GM19372 (cell line): ENCODE measurements at regions not wholly inside any gene's neighbourhood (a gene's known extent, or its start where the extent isn't known, plus 50 kb on each side); places are given as distances from the start of the nearest gene placed in this dataset.

Source experiments
- ATAC-seq: cut with Tn5 transposase; IDR thresholded peaks from one replicate; pipeline ENCODE4 v1.9.1; 2021; ENCODE audit warnings: mild to moderate bottlenecking, low read depth, moderate library complexity; ENCODE audit not compliant: unreplicated experiment

- no peak for ATAC-seq
Measured at GRCh38 chr15:60093273-60094067, 89.4 kb downstream of the FOXB1 start.

GRCh38 chr15:60095711-60096110 lies 91.6 kb downstream of the FOXB1 start:
- ATAC-seq, result no peak

DNA sequence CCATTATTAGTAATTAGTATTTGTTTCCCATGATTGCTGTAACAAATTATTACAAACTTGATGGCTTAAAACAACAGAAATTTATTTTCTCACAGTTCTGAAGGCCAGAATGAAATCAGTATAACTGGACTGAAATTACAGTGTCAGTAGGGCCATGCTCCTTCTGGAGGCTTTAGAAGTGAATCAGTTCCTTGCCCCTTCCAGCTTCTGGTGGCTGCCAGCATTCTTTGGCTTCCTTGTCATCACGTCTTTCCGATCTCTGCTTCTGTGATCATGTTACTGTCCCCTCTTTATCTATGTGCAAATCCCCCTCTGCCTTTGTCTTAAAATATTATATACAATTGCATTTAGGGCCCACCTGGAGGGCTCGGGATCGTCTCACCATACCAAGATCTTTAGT lies 92.0 kb downstream of the FOXB1 start:
- no peak for ATAC-seq

GRCh38 chr15:60101416-60101815 lies 97.3 kb downstream of the FOXB1 start:
- ATAC-seq, result no peak

- ATAC-seq, result no peak
Measured at GRCh38 chr15:60102748-60103147, 98.6 kb downstream of the FOXB1 start.

GRCh38 chr15:60110909-60111308 lies 106.8 kb downstream of the FOXB1 start:
- no peak for ATAC-seq

- no peak for ATAC-seq
Measured at GRCh38 chr15:60115579-60116380, 111.7 kb downstream of the FOXB1 start.

DNA sequence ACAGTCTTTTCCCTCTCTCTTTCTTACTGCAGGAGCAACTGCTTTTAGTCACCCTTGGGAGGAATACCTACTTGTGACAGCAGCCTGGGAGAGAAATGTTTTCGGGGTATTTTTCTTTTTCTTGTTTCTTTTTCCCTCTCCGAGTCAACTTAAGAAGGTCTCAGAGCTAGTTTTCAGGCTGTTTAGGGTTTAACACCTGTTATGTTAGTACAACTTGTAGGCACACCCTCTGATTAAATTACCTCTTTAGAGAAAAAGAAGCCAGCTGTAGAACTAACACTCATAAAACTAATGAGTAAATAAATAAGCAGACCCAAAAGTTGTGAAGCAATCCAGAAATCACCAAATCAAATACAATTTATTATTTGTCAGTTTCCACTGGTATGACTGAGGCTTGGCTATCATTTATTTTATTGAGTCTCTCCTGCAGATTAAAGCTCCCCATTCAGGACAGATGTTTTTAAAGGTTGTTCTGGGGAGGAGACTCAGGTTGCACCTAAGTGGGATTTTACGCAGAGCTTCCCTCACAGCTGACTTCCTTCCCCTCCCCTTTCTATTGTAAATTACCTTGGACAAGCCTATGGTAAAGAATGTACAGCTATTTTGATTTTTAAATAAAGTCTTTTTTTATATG lies 112.5 kb downstream of the FOXB1 start:
- no peak for ATAC-seq

DNA sequence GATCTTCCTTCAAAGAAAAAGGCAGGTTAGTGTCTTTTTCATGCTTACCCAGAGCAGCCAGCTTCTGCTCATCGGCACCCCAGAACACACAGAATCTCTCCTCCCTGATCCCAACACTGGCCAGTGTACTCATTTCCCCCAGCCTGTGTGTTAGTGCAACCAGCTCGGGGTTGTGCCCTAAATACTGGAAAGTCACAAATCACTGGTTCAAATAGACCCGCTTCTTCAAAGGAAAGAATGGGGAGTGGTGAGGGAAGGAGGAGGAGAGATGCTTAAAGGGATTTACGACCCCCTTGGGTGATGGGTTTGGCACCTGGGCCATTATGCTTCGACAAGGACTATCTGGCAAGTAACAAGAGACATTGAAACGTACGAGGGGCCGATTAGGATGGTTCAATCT lies 114.0 kb downstream of the FOXB1 start:
- no peak for ATAC-seq

GRCh38 chr15:60118626-60119025 lies 114.5 kb downstream of the FOXB1 start:
- no peak for ATAC-seq

DNA sequence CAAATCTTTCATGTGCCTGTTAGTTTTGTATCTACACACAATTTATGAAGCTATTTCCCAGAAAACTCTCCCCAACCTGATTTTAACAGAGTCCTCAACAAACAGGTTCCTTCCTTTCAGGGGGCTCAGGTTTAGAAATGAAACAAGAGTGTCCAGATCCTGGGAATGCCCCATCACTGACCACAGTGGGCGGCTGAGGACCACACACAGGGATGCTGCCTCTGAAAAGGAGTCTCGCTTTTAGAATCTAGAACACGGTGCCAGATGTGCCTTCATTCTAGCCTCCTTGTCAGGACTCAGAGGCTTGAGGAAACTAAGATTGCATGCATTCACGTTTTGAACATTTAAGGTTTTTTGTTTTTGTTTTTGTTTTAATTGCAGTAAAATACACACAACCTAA lies 115.0 kb downstream of the FOXB1 start:
- ATAC-seq, result no peak

DNA sequence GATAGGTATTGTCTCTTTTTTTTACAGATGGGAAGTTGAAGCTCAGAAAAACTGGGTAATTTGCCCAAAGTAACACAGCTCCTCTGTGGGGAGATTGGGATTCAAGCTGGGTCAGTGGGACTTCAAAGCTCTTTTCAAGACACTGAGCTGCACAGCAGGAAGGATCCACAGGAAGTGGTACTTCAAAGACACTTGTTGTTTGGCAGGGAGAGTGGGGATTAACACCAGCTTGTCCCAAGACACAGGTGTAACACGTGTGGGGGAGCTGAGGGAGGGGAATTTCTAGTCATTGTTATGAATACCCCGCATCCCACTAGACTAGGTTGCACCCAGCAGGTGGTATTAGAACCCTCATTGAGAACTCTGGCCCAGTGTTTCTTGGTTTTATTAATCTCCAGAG lies 116.0 kb downstream of the FOXB1 start:
- no peak for ATAC-seq

- no peak for ATAC-seq
Measured at GRCh38 chr15:60121845-60122244, 117.7 kb downstream of the FOXB1 start.

GRCh38 chr15:60122691-60123090 lies 118.6 kb downstream of the FOXB1 start:
- ATAC-seq, result no peak

- ATAC-seq, result no peak
Measured at GRCh38 chr15:60124460-60125070, 120.5 kb downstream of the FOXB1 start.

- ATAC-seq, result no peak
Measured at GRCh38 chr15:60125334-60125733, 121.2 kb downstream of the FOXB1 start.

- no peak for ATAC-seq
Measured at GRCh38 chr15:60126200-60126599, 122.1 kb downstream of the FOXB1 start.

GRCh38 chr15:60126661-60127060 lies 122.5 kb downstream of the FOXB1 start:
- ATAC-seq, result no peak

GRCh38 chr15:60128000-60128376 lies 123.9 kb downstream of the FOXB1 start:
- no peak for ATAC-seq

DNA sequence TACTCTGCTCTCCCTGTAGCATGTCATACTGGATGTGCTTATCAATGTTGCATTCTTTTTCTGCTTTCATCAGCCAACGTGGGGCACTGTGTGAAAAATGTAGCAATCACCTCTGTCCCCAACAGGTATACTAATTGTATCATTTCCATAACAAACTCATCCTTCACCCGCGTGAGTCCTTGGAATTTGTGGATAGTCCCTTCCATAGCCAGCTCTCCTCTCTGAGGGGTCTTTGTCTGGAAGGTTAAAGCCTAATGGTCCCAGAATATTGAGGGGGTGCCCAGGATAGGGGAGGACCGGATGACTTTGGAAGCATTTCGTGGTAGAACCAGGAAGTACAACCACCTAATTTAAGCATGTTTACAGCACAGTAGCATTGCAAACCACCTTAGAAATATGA lies 124.6 kb downstream of the FOXB1 start:
- no peak for ATAC-seq

- no peak for ATAC-seq
Measured at GRCh38 chr15:60130398-60130797, 126.3 kb downstream of the FOXB1 start.
